ENCODE measurements at regions not wholly inside any gene's neighbourhood (a gene's known extent, or its start where the extent isn't known, plus 50 kb on each side); places are given as distances from the start of the nearest gene placed in this dataset.

DNA sequence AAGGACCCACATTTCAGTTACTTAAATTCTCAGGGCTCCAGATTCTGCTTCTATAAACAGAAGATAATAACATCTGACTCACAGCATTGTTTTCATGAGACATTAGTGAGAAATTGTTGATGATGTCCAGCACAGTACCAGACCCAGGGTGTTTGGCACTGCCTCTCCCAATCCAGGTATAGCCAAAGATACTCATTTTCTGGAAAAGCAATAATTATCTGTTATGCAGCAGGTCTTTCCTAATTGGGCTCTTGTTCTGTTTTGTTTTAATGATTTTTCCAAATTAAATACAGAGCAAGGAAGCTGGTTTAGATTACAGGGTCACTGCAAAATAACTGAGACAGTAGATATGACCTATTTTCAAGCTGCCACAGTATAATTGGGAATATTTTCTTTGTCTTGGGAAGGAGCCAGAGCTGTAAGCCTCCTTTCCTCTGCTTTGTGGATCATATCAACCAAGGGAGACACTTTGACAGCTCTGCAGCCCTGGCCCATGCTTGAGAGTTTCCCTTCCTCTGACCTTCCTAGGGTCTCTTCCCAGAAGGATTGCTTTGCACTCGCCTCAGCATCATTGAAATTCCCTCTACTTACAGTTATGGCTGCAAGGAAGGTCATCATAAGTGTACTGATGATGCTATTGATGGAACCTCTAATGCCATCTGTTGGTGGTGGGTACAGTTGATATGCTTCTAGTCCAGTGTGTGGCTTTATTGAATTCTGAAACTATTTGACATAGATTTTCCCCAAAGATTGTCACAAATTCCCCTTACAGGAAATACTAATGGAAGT is 522.4 kb upstream of the ADAMTS9 start:
- TF ChIP-seq, protein P1, sequence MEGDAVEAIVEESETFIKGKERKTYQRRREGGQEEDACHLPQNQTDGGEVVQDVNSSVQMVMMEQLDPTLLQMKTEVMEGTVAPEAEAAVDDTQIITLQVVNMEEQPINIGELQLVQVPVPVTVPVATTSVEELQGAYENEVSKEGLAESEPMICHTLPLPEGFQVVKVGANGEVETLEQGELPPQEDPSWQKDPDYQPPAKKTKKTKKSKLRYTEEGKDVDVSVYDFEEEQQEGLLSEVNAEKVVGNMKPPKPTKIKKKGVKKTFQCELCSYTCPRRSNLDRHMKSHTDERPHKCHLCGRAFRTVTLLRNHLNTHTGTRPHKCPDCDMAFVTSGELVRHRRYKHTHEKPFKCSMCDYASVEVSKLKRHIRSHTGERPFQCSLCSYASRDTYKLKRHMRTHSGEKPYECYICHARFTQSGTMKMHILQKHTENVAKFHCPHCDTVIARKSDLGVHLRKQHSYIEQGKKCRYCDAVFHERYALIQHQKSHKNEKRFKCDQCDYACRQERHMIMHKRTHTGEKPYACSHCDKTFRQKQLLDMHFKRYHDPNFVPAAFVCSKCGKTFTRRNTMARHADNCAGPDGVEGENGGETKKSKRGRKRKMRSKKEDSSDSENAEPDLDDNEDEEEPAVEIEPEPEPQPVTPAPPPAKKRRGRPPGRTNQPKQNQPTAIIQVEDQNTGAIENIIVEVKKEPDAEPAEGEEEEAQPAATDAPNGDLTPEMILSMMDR (IDR thresholded peaks at IDR 0.05): no peak
- Mint-ChIP-seq H3K4me1 (ENCODE audit: low read depth) (no peaks in the 10 kb centered on the region), H3K27me3 (no peaks in the 10 kb centered on the region), H3K36me3 (ENCODE audit: low read depth) (no peaks in the 10 kb centered on the region), H3K9me3 (peaks cover 8% of the 10 kb centered on the region), H3K4me3 (no peak overlapping the region), H3K27ac (no peak overlapping the region)
- intact Hi-C loops (cut with micrococcal nuclease): no loop called here
- DNase-seq (no peak), ATAC-seq (no peak)
- POLR2A ChIA-PET: no interaction called here
- CTCF ChIA-PET: no interaction called here

DNA sequence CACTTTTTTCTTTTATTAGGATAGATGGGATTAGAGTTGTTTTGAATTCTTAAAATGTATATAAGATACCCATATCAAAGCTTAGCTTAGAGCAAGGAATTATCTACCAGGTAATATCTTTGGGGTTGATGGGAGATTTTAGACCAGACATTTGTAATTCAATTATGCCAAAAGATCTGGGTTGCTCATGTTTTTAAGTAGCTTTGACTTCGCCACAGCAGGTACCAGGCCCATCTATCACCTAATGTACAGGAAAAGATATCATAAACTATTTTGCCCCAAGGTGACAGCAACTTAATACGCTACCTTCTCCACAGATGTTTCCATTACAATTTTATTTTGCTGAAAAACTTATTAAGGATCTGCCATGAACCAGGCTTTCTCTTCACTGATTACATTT is 514.6 kb upstream of the ADAMTS9 start:
- ChIA-PET CTCF (no interaction called here), POLR2A (no interaction called here)
- ATAC-seq (no peak), DNase-seq (no peak)
- H3K9me3 Mint-ChIP-seq: no peaks in the 10 kb centered on the region
- H3K27me3 Mint-ChIP-seq: no peaks in the 10 kb centered on the region
- no peaks in the 10 kb centered on the region for H3K36me3 Mint-ChIP-seq (ENCODE audit: low read depth)
- H3K27ac Mint-ChIP-seq: no peak overlapping the region
- H3K4me3 Mint-ChIP-seq: no peak overlapping the region
- no peaks in the 10 kb centered on the region for H3K4me1 Mint-ChIP-seq (ENCODE audit: low read depth)
- TF ChIP-seq, protein P1 (IDR thresholded peaks at IDR 0.05): no peak
- intact Hi-C loops (cut with micrococcal nuclease): no loop called here

DNA sequence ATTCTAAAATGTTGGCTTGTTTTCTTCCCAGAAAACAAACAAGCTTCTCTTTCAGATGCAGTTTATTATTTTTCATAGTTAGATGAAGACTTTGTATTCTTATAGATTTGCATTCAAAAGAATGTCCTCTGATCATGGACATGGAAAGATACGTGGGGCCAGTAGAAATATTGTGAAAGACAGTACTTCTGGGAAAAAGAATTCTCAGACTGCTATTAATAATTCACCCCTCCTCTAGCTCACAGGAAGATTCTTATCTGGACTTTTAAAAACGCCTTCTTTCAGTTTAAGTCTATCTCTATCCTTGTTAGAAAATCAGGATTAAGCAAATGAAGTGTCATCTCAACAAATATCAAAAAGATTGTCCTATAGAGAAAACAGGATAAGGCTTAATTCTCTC is 514.1 kb upstream of the ADAMTS9 start:
- Mint-ChIP-seq H3K27ac (no peak overlapping the region), H3K36me3 (ENCODE audit: low read depth) (no peaks in the 10 kb centered on the region), H3K4me3 (no peak overlapping the region), H3K27me3 (no peaks in the 10 kb centered on the region), H3K9me3 (no peaks in the 10 kb centered on the region), H3K4me1 (ENCODE audit: low read depth) (no peaks in the 10 kb centered on the region)
- ChIA-PET POLR2A (no interaction called here), CTCF (no interaction called here)
- ATAC-seq: no peak
- TF ChIP-seq, protein P1 (IDR thresholded peaks at IDR 0.05): no peak
- DNase-seq: no peak
- intact Hi-C loops (cut with micrococcal nuclease): no loop called here

DNA sequence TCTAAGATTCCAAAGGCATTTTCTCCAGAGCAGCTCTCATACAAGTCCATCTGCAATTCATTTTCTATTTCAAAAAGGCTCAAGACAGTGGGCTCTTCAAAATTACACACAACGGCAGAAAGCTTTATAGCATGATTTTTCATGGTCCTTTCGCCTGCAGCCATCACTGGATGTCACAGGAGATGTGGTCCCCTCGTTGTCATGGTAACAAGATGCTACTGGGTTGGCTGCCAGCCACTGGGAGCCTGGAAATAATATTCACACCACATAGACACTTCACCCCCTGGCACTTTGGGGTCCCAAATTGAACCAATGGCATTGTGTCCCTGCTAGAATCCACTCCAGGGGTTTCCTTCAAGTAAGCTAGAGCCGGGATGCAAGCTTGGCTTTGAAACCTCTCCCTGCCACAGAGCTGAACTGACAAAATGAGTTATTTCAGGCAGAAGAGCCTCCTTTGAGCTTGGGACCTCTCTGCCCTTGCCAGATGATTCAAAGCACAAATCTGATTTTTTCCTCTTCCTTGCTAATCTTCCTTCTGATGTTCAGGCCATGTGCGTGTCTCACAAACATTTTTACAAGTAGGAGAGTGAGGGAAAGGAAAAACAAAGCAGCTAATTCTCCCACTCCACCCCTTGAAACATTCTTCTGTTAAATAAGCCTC is 512.6 kb upstream of the ADAMTS9 start:
- H3K4me3 Mint-ChIP-seq: no peak overlapping the region
- CTCF ChIA-PET: no interaction called here
- H3K36me3 Mint-ChIP-seq (ENCODE audit: low read depth): no peaks in the 10 kb centered on the region
- TF ChIP-seq, protein P1 (IDR thresholded peaks at IDR 0.05): no peak
- DNase-seq (no peak), ATAC-seq (no peak)
- POLR2A ChIA-PET: no interaction called here
- no peaks in the 10 kb centered on the region for H3K27me3 Mint-ChIP-seq
- H3K9me3 Mint-ChIP-seq: no peaks in the 10 kb centered on the region
- intact Hi-C loops (cut with micrococcal nuclease): no loop called here
- no peak overlapping the region for H3K27ac Mint-ChIP-seq
- H3K4me1 Mint-ChIP-seq (ENCODE audit: low read depth): no peaks in the 10 kb centered on the region

DNA sequence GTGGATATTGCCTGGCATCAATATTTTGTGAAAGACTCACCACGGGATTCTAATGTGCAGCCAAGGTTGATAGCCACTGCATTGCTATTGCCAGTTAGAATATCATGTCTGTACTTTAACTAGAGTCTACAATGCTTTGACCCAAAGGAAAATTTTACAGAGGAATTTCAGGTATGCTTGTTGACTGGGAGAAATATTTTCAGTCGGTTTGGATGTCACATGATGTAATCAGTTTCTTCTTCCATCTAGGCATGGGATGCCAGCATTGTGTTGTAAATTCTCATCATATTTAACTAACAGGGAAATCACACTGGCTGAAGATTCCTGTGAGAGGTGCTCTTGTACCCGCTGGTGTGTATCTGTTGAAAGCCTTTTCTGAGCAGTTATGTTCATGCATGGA is 508.9 kb upstream of the ADAMTS9 start:
- no peak for ATAC-seq
- no peaks in the 10 kb centered on the region for H3K36me3 Mint-ChIP-seq (ENCODE audit: low read depth)
- H3K27me3 Mint-ChIP-seq: no peaks in the 10 kb centered on the region
- no peak for DNase-seq
- H3K27ac Mint-ChIP-seq: no peak overlapping the region
- intact Hi-C loops (cut with micrococcal nuclease): no loop called here
- peaks cover 3% of the 10 kb centered on the region for H3K9me3 Mint-ChIP-seq
- CTCF ChIA-PET: no interaction called here
- POLR2A ChIA-PET: no interaction called here
- no peaks in the 10 kb centered on the region for H3K4me1 Mint-ChIP-seq (ENCODE audit: low read depth)
- no peak overlapping the region for H3K4me3 Mint-ChIP-seq
- TF ChIP-seq, protein P1 (IDR thresholded peaks at IDR 0.05): no peak
